Large intestine (tissue), 3 donors: ENCODE measurements at regions not wholly inside any gene's neighbourhood (a gene's known extent, or its start where the extent isn't known, plus 50 kb on each side); places are given as distances from the start of the nearest gene placed in this dataset.

Experiments used
- DNase-seq, 2 donors: peaks; one replicate each; pipeline versions ENCODE4 v3.0.0 to v3.0.0-alpha.2; 2013
- H3K27ac ChIP-seq: one replicate; pipeline ENCODE4 v1.5.1; 2013; ENCODE audit warnings: low read length
- H3K27me3 ChIP-seq: 2 replicates; pipeline ENCODE4 v1.6.1; 2013; ENCODE audit warnings: low read length; ENCODE audit not compliant: control insufficient read depth, insufficient read depth
- H3K36me3 ChIP-seq: 2 replicates; pipeline ENCODE4 v1.6.1; 2013; ENCODE audit warnings: low read length; ENCODE audit not compliant: control insufficient read depth, insufficient read depth
- H3K4me1 ChIP-seq: one replicate; pipeline ENCODE4 v1.6.1; 2013; ENCODE audit warnings: low read length; ENCODE audit not compliant: control insufficient read depth, insufficient read depth
- H3K4me3 ChIP-seq: one replicate; pipeline ENCODE4 v1.5.1; 2013; ENCODE audit warnings: low read length
- H3K9me3 ChIP-seq: one replicate; pipeline ENCODE4 v1.6.1; 2013; ENCODE audit warnings: mild to moderate bottlenecking, low read depth, low read length, moderate library complexity; ENCODE audit not compliant: control insufficient read depth
- WGBS: methylation state at CpG from one replicate; pipeline ENCODE4 v1.1.5; 2013; ENCODE audit warnings: low lambda C conversion rate; ENCODE audit not compliant: insufficient coverage; 5-methylcytosine and 5-hydroxymethylcytosine counted together

GRCh38 chr17:15133826-15134225, 131.3 kb downstream of the PMP22 start:
- Histone ChIP-seq H3K36me3 (no peaks in the 10 kb centered on the region), H3K4me1 (no peaks in the 10 kb centered on the region), H3K27ac (no peak overlapping the region), H3K4me3 (no peak overlapping the region), H3K9me3 (no peaks in the 10 kb centered on the region), H3K27me3 (no peaks in the 10 kb centered on the region)
- no peak for DNase-seq
- WGBS: no CpG with 5 or more reads among the region's 4 CpGs

- no peaks in the 10 kb centered on the region for H3K9me3 ChIP-seq
- H3K4me1 ChIP-seq: no peaks in the 10 kb centered on the region
- 100% methylated on average over 1 of the region's 6 CpGs for WGBS
- no peak overlapping the region for H3K4me3 ChIP-seq
- no peak for DNase-seq
- no peaks in the 10 kb centered on the region for H3K36me3 ChIP-seq
- H3K27me3 ChIP-seq: no peaks in the 10 kb centered on the region
- no peak overlapping the region for H3K27ac ChIP-seq
These were observed 132.0 kb downstream of the PMP22 start for GRCh38 chr17:15133143-15133542.

DNA sequence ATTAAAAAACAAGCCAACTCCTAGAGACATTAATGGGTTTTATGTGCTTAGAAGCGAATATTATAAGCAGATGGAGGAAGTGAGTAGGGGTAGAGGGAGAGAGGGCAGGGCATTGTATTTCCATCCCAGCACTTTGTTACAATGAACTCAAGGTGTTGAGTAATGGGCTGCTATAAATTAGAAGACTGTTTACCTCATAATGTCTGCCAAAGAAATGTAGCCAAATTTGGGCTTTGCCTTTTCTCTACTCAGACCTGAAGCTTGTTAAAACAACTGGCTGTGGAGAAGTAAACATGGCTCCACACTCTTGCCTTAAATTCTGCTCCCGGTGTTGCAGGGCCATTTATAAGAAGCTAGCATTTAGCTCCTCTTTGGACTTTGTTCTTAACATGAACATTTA, 134.7 kb downstream of the PMP22 start:
- no CpG with 5 or more reads among the region's 2 CpGs for WGBS
- H3K4me1 ChIP-seq: no peaks in the 10 kb centered on the region
- no peak overlapping the region for H3K4me3 ChIP-seq
- H3K9me3 ChIP-seq: no peaks in the 10 kb centered on the region
- no peak overlapping the region for H3K27ac ChIP-seq
- no peak for DNase-seq
- no peaks in the 10 kb centered on the region for H3K36me3 ChIP-seq
- H3K27me3 ChIP-seq: no peaks in the 10 kb centered on the region

GRCh38 chr17:15129986-15130385, 135.1 kb downstream of the PMP22 start:
- no peak overlapping the region for H3K27ac ChIP-seq
- H3K9me3 ChIP-seq: no peaks in the 10 kb centered on the region
- no peaks in the 10 kb centered on the region for H3K4me1 ChIP-seq
- 33% methylated on average over 1 of the region's 3 CpGs for WGBS
- H3K27me3 ChIP-seq: no peaks in the 10 kb centered on the region
- no peak for DNase-seq
- no peaks in the 10 kb centered on the region for H3K36me3 ChIP-seq
- no peak overlapping the region for H3K4me3 ChIP-seq

DNA sequence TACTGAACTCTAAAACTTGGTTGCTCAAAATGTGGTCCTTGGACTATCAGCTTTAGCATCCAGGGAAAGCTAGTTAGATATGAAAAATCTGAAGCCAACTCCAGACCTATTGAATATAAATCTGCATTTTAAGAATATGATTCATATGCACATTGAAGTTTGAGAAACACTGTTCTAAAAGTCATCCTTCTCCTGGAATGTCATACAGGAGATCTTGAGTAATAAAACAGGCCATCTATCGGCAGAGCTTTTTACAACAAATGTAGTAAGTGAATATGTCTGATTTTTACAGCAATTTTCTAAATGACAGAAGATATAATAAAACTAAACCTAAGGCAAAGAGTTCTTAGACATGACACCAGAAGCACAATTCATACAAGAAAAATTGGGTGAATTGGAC, 140.4 kb downstream of the PMP22 start:
- no peaks in the 10 kb centered on the region for H3K36me3 ChIP-seq
- no peaks in the 10 kb centered on the region for H3K4me1 ChIP-seq
- no CpG with 5 or more reads among the region's 1 CpG for whole genome bisulfite sequencing
- no peak for DNase-seq
- no peak overlapping the region for H3K27ac ChIP-seq
- H3K4me3 ChIP-seq: no peak overlapping the region
- no peaks in the 10 kb centered on the region for H3K9me3 ChIP-seq
- H3K27me3 ChIP-seq: no peaks in the 10 kb centered on the region

GRCh38 chr17:15124264-15124595, 140.9 kb downstream of the PMP22 start:
- no peaks in the 10 kb centered on the region for H3K36me3 ChIP-seq
- H3K9me3 ChIP-seq: no peaks in the 10 kb centered on the region
- H3K4me3 ChIP-seq: no peak overlapping the region
- no peaks in the 10 kb centered on the region for H3K4me1 ChIP-seq
- no CpG with 5 or more reads among the region's 2 CpGs for WGBS
- no peak overlapping the region for H3K27ac ChIP-seq
- H3K27me3 ChIP-seq: peaks cover 1% of the 10 kb centered on the region
- no peak for DNase-seq

DNA sequence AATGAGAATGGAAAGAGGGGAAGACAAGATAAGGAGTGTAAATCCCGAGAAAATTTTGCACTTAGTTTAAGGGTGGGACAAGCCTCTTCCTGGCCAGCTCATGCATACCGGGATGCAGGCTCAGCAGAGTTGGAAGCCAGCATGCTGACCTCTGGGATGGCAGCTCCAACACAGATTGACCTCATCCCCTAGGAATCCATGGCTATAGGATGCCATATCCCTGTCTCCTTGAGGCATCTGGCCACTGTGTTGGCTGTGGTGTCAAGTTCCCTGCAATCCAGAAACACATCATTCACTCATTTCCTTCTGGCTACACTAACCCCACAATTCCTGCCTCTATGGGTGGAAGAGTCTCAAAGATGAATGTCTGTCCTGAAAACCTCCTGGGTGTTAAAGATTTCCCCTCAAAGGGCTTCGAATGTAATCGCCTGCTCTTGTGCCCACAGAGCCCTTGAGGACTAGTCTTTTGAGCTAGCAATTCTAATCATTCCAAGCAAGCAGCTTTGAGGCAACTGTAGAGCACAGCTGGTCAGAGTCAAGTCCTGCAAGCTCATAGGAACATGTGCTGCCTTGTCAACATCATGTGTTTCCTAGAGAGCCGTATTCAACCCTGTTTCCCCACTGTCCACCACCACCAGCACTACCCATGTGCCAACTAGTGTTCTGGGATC, 141.4 kb downstream of the PMP22 start:
- no peak for DNase-seq
- no peaks in the 10 kb centered on the region for H3K4me1 ChIP-seq
- no peaks in the 10 kb centered on the region for H3K9me3 ChIP-seq
- H3K36me3 ChIP-seq: no peaks in the 10 kb centered on the region
- H3K4me3 ChIP-seq: no peak overlapping the region
- 100% methylated on average over 1 of the region's 5 CpGs for WGBS
- H3K27ac ChIP-seq: no peak overlapping the region
- peaks cover 3% of the 10 kb centered on the region for H3K27me3 ChIP-seq

GRCh38 chr17:15122857-15123256, 142.3 kb downstream of the PMP22 start:
- DNase-seq: no peak
- no peak overlapping the region for H3K4me3 ChIP-seq
- H3K36me3 ChIP-seq: no peaks in the 10 kb centered on the region
- no peaks in the 10 kb centered on the region for H3K9me3 ChIP-seq
- H3K27me3 ChIP-seq: peaks cover 3% of the 10 kb centered on the region
- H3K27ac ChIP-seq: no peak overlapping the region
- no CpG with 5 or more reads among the region's 4 CpGs for WGBS
- H3K4me1 ChIP-seq: no peaks in the 10 kb centered on the region

DNA sequence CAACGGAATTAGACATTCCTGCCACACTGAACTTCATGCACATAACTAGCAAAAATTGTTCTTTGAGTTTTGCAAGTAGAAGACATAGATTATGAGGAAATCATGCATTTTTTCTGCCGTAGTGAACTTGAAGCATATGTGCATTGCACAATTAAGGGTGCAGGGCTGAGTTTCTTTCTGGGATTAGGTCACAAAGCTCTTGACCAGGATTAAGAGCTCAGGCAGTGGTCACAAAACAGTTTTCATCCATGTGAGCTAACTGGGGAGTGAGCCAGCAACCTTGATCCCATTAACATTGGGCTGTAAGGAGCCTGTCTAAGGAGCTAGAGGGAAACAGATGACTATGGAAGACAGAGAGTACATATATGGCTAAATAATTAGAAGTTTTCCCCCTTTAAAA, 143.7 kb downstream of the PMP22 start:
- DNase-seq: no peak
- no CpG with 5 or more reads among the region's 2 CpGs for WGBS
- H3K36me3 ChIP-seq: no peaks in the 10 kb centered on the region

DNA sequence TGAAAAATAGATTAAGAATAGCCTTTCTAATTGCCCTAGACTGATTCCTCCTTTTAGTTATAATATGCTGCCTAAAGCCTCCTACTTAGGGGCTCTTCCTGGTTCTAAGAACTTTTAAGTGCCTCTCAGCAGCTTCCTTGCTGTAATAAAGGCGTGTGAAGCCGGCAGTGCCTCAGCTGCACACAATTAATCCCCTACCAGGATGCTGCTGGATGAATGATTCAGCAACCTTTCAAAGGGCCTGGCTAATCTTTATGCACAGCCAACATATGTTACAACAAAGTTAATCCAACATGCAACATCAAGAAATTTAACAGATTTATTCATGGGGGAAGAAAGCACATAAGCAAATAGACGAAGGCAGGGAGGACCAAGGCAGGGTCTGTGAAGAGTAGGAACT, 145.2 kb downstream of the PMP22 start:
- no peak overlapping the region for H3K4me3 ChIP-seq
- H3K9me3 ChIP-seq: peaks cover 7% of the 10 kb centered on the region
- WGBS: no CpG with 5 or more reads among the region's 3 CpGs
- H3K27me3 ChIP-seq: peaks cover 3% of the 10 kb centered on the region
- H3K27ac ChIP-seq: no peak overlapping the region
- no peaks in the 10 kb centered on the region for H3K4me1 ChIP-seq
- no peak for DNase-seq
- no peaks in the 10 kb centered on the region for H3K36me3 ChIP-seq

More for the DNA sequence above, 143.7 kb downstream of the PMP22 start:
- Histone ChIP-seq H3K27ac (no peak overlapping the region), H3K27me3 (peaks cover 3% of the 10 kb centered on the region), H3K4me3 (no peak overlapping the region), H3K9me3 (peaks cover under 1% of the 10 kb centered on the region), H3K4me1 (no peaks in the 10 kb centered on the region)

DNA sequence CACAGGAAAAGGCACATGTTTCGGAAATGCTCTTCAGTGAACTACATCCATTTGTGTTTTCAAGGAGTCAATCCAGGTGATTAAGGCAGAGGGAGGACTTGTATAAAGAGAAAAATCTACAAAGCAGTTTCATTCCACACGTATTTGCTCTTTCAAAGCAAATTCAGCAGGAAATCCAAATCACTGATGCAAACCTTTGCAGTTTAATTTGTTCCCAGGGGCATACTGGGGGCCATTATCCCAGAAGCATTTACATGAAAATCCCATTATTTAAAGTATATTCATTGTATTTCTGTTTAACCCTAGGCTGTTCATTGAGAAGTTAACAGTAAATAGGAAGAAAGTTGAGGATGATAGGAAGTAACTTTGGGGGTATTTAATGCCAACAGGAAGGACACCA, 147.9 kb downstream of the PMP22 start:
- Histone ChIP-seq H3K4me3 (no peak overlapping the region), H3K4me1 (no peaks in the 10 kb centered on the region), H3K27ac (no peak overlapping the region), H3K9me3 (peaks cover 7% of the 10 kb centered on the region), H3K36me3 (no peaks in the 10 kb centered on the region), H3K27me3 (peaks cover 3% of the 10 kb centered on the region)
- WGBS: no CpG with 5 or more reads among the region's 2 CpGs
- no peak for DNase-seq
